Cardiac muscle cell (in vitro differentiated cells and primary cell): ENCODE measurements at regions not wholly inside any gene's neighbourhood (a gene's known extent, or its start where the extent isn't known, plus 50 kb on each side); places are given as distances from the start of the nearest gene placed in this dataset.

Experiments used
- DNase-seq, 2 donors: peaks; one replicate each; pipeline versions ENCODE4 v3.0.0 to v3.0.0-alpha.2; 2010 to 2017; ENCODE audit warnings: low read depth in 1 of 2, low spot score in 1 of 2
- H3K27ac ChIP-seq: fragments of 200-600 bp; sonication (generic); 2 replicates; pipeline ENCODE4 v1.5.1; 2016
- H3K27me3 ChIP-seq: fragments of 200-600 bp; sonication (generic); 2 replicates; pipeline ENCODE4 v1.6.0; 2016; ENCODE audit warnings: control low read depth
- H3K36me3 ChIP-seq: fragments of 200-600 bp; sonication (generic); 2 replicates; pipeline ENCODE4 v1.5.1; 2016; ENCODE audit warnings: control low read depth
- H3K4me1 ChIP-seq: fragments of 200-600 bp; sonication (generic); 2 replicates; pipeline ENCODE4 v1.8.1; 2017; ENCODE audit warnings: low read depth, mild to moderate bottlenecking, mixed run types
- H3K4me3 ChIP-seq: fragments of 200-600 bp; sonication (generic); 2 replicates; pipeline ENCODE4 v1.5.1; 2016; ENCODE audit warnings: mild to moderate bottlenecking
- H3K9me3 ChIP-seq: fragments of 200-600 bp; sonication (generic); 2 replicates; pipeline ENCODE4 v1.5.1; 2017; ENCODE audit warnings: low read depth, mild to moderate bottlenecking, control low read depth
- CTCF ChIP-seq: IDR thresholded peaks from 2 replicates; pipeline ENCODE4 v1.5.1; 2012; ENCODE audit warnings: low read depth, mild to moderate bottlenecking, low read length

GRCh38 chr3:13239467-13239760, 166.2 kb upstream of the IQSEC1 start:
- H3K36me3 ChIP-seq, result no peaks in the 10 kb centered on the region
- no peaks in the 10 kb centered on the region for H3K27me3 ChIP-seq
- TF ChIP-seq CTCF, result no peak
- no peak overlapping the region for H3K4me3 ChIP-seq
- DNase-seq, result no peak
- no peak overlapping the region for H3K27ac ChIP-seq
- H3K9me3 ChIP-seq, result no peaks in the 10 kb centered on the region
- peaks cover 4% of the 10 kb centered on the region for H3K4me1 ChIP-seq

GRCh38 chr3:13238687-13239466, 165.6 kb upstream of the IQSEC1 start:
- H3K27me3 ChIP-seq, result no peaks in the 10 kb centered on the region
- TF ChIP-seq CTCF, result no peak
- H3K4me1 ChIP-seq, result peaks cover 6% of the 10 kb centered on the region
- H3K4me3 ChIP-seq, result no peak overlapping the region
- no peak for DNase-seq
- H3K27ac ChIP-seq, result no peak overlapping the region
- no peaks in the 10 kb centered on the region for H3K36me3 ChIP-seq
- no peaks in the 10 kb centered on the region for H3K9me3 ChIP-seq

- Histone ChIP-seq H3K27me3 (no peaks in the 10 kb centered on the region), H3K36me3 (no peaks in the 10 kb centered on the region), H3K27ac (no peak overlapping the region), H3K4me3 (no peak overlapping the region), H3K9me3 (no peaks in the 10 kb centered on the region), H3K4me1 (peaks cover 10% of the 10 kb centered on the region)
- TF ChIP-seq CTCF, result no peak
- no peak for DNase-seq
Measured at GRCh38 chr3:13237776-13238490, 164.7 kb upstream of the IQSEC1 start.

- Histone ChIP-seq H3K27ac (no peak overlapping the region), H3K27me3 (no peaks in the 10 kb centered on the region), H3K36me3 (no peaks in the 10 kb centered on the region), H3K9me3 (no peaks in the 10 kb centered on the region), H3K4me3 (no peak overlapping the region), H3K4me1 (peaks cover 15% of the 10 kb centered on the region)
- TF ChIP-seq CTCF, result no peak
- DNase-seq, result no peak
Measured at GRCh38 chr3:13236557-13237173, 163.4 kb upstream of the IQSEC1 start.

GRCh38 chr3:13235897-13236296, 162.7 kb upstream of the IQSEC1 start:
- no peak for TF ChIP-seq CTCF
- Histone ChIP-seq H3K36me3 (no peaks in the 10 kb centered on the region), H3K27ac (no peak overlapping the region), H3K4me3 (no peak overlapping the region), H3K9me3 (no peaks in the 10 kb centered on the region), H3K27me3 (no peaks in the 10 kb centered on the region), H3K4me1 (peaks cover 18% of the 10 kb centered on the region)
- DNase-seq, result no peak
